Ovary (tissue), 3 donors: ENCODE measurements at regions not wholly inside any gene's neighbourhood (a gene's known extent, or its start where the extent isn't known, plus 50 kb on each side); places are given as distances from the start of the nearest gene placed in this dataset.

ENCODE experiments used
- POLR2A ChIP-seq: fragments of 450-650 bp; IDR thresholded peaks from one replicate; pipeline ENCODE4 v1.6.1; 2017; ENCODE audit warnings: antibody characterized with exemption, mild to moderate bottlenecking, moderate library complexity
- TF ChIP-seq, protein P1 (sequence below), 3 donors: fragments of 450-650 bp in 2 of 3; fragments of 200-600 bp in 1 of 3; IDR thresholded peaks; one replicate each; pipeline versions ENCODE4 v1.5.1 to v1.8.0; 2016 to 2022; ENCODE audit warnings: antibody characterized with exemption in 3 of 3, mild to moderate bottlenecking in 1 of 3
- donor health status: DM: no; HTN: no; CAD: no.

DNA sequence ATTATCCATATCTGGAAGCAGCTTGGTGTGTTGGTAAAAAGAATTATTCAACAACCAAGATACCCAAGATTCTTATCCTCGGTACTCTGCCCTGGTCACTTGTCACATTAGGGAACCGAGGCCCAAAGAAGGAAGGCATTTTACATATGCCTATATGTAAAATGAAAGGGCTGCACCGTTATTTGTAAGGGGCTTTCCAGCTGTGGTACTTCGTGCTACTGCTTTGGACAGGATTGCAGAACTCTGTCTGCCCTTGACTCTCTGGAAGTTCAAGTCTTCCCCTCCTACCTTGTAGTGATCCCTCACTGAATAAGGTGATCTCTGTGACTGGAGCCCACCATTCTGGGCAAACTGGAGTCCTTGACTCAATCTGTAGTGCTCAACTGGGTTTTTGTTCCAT lies 198.9 kb upstream of the TOPAZ1 start:
- TF ChIP-seq, protein P1, sequence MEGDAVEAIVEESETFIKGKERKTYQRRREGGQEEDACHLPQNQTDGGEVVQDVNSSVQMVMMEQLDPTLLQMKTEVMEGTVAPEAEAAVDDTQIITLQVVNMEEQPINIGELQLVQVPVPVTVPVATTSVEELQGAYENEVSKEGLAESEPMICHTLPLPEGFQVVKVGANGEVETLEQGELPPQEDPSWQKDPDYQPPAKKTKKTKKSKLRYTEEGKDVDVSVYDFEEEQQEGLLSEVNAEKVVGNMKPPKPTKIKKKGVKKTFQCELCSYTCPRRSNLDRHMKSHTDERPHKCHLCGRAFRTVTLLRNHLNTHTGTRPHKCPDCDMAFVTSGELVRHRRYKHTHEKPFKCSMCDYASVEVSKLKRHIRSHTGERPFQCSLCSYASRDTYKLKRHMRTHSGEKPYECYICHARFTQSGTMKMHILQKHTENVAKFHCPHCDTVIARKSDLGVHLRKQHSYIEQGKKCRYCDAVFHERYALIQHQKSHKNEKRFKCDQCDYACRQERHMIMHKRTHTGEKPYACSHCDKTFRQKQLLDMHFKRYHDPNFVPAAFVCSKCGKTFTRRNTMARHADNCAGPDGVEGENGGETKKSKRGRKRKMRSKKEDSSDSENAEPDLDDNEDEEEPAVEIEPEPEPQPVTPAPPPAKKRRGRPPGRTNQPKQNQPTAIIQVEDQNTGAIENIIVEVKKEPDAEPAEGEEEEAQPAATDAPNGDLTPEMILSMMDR (IDR thresholded peaks at IDR 0.05), result no peak
- TF ChIP-seq POLR2A, result no peak
